ENCODE measurements at regions not wholly inside any gene's neighbourhood (a gene's known extent, or its start where the extent isn't known, plus 50 kb on each side); places are given as distances from the start of the nearest gene placed in this dataset.
"Not testable (repeated sequence)": the region's sequence is repeated elsewhere in the genome, so short reads cannot be mapped to it uniquely, and the experiment has no call there.

DNA sequence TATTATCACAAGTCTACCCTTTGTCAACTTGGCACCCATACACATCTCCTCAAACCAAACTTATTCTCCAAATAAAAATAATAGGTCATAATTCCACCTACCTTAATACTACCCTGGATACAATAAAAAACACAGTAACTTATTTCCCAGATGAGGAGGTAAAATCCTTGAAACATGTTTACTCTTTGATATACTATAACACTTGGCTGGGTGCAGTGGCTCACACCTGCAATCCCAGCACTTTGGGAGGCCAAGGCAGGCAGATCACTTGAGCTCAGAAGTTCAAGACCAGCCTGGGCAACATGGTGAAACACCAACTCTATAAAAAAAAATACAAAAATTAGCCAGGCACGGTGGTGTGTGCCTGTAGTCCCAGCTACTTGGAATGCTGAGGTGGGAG lies 54.4 kb upstream of the PRSS3 start:
- not testable (repeated sequence) for DNase-seq

DNA sequence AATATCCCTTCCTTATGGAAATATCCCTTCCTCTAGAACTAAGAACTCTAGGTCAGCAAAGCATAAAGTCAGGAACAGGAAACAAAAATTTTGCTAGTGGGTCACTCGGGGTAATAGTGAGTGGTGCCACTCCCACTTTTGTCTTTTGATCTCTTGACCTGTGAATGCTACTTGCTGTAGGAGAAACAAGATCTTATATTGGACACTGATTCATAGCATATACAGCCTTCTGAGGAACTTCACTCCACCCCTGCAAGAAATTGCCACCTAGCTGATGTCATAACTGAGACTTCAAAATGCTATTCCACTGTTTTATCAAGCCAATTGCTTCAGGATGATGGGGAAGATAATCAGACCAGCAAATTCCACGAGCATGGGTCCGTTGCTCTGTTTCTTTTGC lies 53.3 kb upstream of the PRSS3 start:
- DNase-seq = no peak

DNA sequence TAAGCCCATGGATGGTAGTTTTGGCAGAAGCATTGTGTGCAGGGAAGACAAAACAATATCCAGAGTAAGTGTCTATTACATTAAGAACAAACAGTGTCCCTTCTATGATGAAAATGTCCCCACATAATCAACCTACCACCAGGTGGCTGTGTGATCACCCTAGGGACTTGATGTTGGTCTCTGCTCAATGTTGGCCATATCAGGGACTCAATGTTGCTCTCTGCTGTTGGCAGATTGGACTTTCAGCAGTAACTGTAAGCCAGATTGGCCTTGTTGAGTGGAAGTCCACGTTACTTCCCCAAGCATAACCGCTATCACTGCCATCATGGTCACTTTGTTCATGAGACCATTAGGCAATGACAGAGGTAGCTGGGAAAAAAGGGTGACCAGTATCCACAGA lies 52.8 kb upstream of the PRSS3 start:
- DNase-seq = no peak
